Esophagus muscularis mucosa (tissue), 4 donors: ENCODE measurements at regions not wholly inside any gene's neighbourhood (a gene's known extent, or its start where the extent isn't known, plus 50 kb on each side); places are given as distances from the start of the nearest gene placed in this dataset.

Experiments used
- EP300 ChIP-seq: sonication (generic); formaldehyde crosslinking; IDR thresholded peaks from one replicate; pipeline ENCODE4 v1.6.1; 2017; ENCODE audit warnings: antibody characterized with exemption
- POLR2A ChIP-seq: fragments of 450-650 bp; IDR thresholded peaks from one replicate; pipeline ENCODE4 v1.6.1; 2017; ENCODE audit warnings: antibody characterized with exemption, moderate library complexity, mild to moderate bottlenecking, low read depth
- TF ChIP-seq, protein P1 (sequence below), 3 experiments: fragments of 200-600 bp in 2 of 3; fragments of 450-650 bp in 1 of 3; sonication (generic) in 2 of 3; IDR thresholded peaks; one replicate each; pipeline ENCODE4 v1.5.1; 2017 to 2019; ENCODE audit warnings: antibody characterized with exemption in 3 of 3, mild to moderate bottlenecking in 2 of 3, moderate library complexity in 1 of 3

GRCh38 chr11:28797536-28797935 is 689.3 kb downstream of the METTL15 start:
- TF ChIP-seq, protein P1, sequence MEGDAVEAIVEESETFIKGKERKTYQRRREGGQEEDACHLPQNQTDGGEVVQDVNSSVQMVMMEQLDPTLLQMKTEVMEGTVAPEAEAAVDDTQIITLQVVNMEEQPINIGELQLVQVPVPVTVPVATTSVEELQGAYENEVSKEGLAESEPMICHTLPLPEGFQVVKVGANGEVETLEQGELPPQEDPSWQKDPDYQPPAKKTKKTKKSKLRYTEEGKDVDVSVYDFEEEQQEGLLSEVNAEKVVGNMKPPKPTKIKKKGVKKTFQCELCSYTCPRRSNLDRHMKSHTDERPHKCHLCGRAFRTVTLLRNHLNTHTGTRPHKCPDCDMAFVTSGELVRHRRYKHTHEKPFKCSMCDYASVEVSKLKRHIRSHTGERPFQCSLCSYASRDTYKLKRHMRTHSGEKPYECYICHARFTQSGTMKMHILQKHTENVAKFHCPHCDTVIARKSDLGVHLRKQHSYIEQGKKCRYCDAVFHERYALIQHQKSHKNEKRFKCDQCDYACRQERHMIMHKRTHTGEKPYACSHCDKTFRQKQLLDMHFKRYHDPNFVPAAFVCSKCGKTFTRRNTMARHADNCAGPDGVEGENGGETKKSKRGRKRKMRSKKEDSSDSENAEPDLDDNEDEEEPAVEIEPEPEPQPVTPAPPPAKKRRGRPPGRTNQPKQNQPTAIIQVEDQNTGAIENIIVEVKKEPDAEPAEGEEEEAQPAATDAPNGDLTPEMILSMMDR (IDR thresholded peaks at IDR 0.05), result no peak
- TF ChIP-seq EP300, result no peak
- TF ChIP-seq POLR2A, result no peak
